Activated CD4-positive, alpha-beta T cell treated with anti-CD3 and anti-CD28 coated beads, Interleukin-2, amount 50 U/mL, for 1 hour (primary cell): ENCODE measurements at regions not wholly inside any gene's neighbourhood (a gene's known extent, or its start where the extent isn't known, plus 50 kb on each side); places are given as distances from the start of the nearest gene placed in this dataset.

Source experiments
- DNase-seq: peaks from one replicate; pipeline ENCODE4 v3.0.0-alpha.2; 2020

DNA sequence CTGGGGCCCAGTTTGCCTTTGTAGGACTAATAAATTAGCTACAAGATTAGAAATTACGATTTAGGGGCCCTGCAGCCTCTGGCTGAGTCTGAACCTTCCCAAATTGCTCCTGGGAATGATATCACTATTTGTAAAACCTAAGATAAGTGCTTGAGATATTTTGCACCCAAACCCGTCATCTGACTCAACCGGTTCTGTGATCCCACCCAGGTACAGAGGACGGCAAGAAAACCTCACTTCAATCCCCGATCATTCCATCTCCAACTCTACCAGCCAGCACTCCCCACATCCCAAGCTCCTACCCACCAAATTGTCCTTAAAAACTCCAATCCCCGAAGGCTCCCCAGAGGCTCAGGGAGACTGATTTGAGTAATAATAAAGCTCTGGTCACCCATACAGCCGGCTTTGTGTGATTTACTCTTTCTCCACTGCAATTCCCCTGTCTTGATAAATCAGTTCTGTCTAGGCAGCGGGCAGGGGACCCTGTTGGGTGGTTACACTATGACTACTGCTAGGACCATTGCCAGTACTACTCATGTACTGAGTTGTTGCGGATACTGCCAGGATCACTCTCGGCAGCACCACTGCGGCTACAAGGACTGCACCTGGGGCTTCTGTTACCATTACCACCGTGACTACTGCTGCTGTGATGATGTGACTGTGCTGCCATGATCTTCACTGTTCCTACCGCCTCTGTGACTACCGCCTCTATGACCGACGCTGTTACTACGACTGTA, 73.1 kb downstream of the IRF8 start:
- DNase-seq = no peak

DNA sequence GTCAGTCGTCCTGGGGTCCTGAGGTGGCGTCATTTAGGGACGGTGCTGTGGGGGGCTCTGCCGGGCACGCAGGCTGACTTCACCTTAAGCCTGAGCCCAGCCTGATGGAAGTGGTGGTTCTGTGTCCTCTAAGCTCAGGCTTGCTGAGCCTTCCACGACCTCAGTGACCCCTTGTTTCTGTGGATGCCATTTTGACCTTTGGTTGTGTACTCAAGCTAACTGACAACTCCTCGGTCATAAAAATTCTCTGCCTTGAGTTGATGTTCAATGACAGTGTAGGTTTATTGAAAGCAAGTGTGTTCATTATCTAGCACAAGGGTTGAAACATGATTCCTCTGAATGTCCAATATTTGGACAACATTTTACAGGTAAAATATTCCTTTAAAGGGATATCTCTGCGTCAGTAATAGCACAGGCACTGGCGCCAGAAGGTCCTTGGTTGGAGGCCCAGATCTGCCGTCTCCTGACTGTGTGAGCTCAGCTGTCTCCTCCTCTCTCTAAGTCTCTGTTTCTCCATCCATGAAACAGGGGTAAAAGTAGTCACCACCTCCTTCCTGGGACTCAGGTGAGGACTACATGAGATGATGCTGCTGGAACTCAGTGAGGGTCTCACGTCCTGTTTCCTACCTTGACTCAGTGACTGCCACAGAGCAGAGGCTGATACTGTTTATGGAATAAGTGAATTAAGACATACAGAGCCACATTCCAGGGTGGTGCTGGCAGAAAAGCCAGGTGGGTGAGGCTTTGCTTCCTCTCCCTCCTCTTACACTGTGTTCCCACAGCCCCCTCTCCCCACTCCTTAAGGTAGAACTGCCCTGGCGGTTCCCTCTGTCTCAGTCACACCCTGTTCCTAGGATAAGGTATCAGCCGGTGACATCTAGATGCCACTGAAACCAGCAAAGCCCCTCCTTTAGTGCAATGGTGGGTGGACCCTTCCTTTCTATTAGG, 75.7 kb downstream of the IRF8 start:
- DNase-seq = no peak

DNA sequence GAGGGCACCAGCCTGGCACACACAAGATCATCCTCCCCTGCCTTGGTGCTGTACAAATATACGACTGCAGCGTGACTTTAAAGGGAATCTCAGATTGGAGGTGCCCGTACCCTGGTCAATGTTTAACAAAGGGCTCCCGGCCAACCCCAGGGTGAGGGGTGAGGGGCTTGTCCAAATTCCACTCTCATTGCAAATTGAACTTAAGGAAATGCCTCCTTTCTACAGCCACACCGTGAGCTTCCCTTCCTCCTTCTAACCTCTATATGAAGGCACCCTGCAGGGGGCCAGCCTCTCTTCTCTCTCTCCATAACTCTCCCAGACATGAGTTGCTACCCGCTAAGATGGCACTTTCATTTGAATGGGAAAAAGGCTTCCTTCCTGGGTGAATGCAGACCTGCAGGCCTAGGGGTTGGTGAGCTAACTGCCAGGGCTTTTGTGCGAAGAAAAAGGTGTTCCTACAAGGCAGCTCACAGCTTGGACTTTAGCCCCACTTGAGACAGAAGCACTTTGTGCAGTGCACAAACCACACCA, 76.6 kb downstream of the IRF8 start:
- DNase-seq = no peak

DNA sequence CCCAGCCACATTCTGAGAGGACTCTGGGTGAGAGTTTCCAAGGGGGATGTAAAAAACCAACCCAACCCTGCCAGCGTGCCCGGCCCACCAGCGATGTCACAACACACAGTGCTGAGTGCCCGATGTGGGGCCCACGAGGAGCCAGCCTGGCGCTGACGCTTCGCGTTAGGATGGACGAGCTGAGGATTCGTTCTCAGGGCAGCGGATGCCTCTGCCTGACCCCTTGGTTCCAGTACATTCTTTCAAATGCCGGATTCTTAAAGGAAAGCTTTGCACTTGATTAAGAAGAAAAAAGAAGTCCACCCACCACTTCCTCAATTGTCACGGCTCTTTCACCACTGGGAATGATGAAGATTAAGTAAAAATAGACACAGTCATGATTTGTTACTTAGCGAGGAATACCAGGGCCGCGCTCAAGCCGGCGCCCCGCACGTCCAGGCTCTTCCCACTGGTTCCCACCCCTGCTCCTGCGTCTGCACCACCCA, 79.4 kb downstream of the IRF8 start:
- DNase-seq = no peak

DNA sequence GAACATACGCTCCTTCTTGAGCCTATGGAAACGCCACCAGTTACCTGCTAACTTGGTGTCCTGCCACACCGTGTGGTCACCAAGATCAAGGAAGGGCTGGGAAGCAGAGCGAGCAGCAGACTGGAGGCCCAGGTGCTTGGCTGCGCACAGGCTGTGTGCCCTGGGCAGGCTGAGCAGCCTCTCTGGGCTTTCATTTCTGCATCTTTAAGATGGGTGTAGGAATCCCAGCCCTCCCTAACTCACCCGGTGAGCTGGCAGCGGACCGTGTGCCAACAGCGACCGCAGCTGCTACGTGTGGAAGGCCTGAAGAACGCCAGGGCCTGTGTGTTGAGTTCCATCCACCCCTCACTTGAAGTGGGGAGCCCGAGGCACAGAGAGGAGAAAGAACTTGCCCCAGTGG, 80.0 kb downstream of the IRF8 start:
- no peak for DNase-seq

DNA sequence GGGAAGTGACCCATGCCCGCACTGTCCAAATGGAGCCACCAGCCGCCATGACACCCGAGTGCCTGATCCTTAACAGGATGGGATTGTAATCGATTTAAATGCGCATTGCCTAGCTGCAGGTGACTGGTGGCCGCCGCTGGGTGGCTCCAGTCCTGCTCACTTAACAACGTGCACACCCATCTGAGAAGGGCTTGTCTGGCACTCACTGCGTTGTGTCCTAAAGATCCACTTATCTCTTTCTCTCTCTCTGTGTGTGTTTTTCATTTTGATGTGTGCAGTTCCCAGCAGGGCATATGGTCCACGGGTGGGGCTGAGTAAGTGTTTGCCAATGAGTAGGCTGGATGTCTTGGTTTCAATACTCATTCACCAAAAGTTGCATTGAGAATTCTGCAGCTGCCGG, 80.6 kb downstream of the IRF8 start:
- no peak for DNase-seq

DNA sequence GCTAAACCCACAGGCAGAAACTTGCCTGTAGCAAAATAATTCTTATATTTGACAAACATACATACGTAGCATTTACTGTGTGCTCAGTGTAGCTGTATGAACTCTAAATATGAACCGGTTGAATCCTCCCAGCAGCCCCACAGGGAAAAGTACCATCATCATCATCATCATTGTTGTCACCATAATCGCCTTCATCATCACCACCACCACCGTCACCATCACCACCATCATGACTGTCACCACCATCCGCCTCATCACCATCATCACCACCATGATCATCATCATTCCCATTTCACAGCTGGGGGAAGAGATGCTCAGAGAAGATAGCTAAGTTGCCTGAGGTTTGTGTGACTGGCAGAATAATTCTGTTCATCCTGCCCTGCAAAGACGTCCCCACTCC, 81.7 kb downstream of the IRF8 start:
- DNase-seq = no peak

DNA sequence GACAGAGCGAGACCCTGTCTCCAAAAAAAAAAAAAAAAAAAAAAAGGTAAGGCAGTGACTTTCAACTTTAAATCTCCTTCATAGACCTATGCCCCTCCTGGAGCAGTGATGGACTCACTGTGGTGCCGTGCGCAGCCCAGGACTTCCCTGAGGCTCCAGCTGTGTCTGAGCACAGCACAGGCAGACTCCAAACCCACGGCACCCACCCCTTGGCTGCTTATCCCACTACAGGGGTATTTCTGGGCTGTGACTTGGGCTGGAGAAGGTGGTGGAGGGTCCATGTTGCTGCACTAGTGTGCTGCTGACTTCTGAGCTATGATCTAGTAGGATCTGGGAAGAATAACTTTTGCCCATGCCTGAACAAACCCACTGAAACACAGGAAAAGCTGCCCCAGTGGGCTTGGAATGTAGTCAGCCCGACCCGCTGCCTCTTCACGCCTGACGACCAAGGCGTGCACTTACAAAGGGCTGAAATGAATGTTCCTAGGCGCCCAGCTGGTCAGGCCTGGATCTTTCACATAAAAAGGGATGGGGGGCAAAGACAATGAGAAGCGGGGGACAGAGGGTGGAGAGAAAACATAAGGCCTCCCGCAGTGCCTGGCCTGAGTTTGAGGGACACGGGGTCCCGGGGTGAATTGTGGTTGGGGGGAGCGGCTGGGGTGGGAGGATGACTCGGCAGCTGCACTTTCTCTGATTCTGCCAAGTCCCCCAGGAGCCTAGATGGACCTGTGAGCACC, 83.0 kb downstream of the IRF8 start:
- DNase-seq = no peak

- no peak for DNase-seq
These were observed 83.6 kb downstream of the IRF8 start for GRCh38 chr16:85982563-85982939.

DNA sequence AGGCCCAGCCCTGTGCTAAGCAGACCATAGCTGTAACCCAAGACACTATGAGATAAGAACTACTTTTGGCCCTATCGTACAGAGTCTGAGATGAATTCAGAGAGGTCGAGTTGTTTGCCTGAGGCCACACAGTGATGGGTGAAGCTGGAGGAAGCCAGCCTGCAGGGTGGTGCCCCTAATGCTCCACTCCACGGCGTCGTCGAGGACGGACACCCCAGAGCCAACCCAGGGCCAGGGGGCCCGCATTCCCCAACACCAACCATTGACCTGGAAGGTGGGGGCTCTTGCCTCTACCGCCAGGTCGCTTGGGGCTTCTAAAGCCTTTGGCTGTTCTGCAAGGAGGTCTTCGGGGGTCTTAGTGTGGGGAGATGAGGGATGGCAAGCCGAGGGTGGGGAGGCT, 84.1 kb downstream of the IRF8 start:
- DNase-seq = no peak

GRCh38 chr16:85983606-85984230, 84.8 kb downstream of the IRF8 start:
- no peak for DNase-seq

DNA sequence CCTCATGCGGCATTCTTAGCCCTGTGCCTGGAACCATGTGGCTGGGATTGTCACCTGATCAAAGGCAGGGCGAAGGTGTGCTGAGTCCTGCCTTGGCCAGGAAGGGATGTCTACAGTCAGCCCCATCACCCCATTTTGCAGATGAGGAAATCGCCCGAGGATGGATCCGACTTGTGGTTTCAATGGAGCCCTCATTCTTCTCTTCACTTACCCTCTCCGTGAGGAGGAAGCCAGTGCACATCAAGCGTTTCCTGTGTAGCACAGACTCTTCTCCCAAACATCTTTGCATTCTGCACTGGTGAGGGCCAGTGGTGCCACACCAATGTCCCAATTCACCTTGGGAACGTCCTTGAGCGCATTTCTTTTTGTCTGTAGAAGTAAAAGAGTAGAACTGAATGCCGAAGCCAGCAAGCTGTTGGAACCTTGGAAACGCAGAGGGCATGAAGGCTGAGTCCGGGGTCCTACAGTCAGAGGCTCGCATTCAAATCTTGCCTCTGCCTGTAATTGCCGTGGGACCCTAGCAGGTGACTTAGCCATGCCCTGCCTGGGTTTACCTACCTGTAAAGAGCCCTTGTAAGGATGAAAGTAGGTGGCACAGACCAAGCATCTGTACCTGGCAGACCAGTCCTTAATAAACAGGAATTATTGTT, 85.4 kb downstream of the IRF8 start:
- no peak for DNase-seq

- DNase-seq = no peak
These were observed 86.0 kb downstream of the IRF8 start for GRCh38 chr16:85984947-85985451.

DNA sequence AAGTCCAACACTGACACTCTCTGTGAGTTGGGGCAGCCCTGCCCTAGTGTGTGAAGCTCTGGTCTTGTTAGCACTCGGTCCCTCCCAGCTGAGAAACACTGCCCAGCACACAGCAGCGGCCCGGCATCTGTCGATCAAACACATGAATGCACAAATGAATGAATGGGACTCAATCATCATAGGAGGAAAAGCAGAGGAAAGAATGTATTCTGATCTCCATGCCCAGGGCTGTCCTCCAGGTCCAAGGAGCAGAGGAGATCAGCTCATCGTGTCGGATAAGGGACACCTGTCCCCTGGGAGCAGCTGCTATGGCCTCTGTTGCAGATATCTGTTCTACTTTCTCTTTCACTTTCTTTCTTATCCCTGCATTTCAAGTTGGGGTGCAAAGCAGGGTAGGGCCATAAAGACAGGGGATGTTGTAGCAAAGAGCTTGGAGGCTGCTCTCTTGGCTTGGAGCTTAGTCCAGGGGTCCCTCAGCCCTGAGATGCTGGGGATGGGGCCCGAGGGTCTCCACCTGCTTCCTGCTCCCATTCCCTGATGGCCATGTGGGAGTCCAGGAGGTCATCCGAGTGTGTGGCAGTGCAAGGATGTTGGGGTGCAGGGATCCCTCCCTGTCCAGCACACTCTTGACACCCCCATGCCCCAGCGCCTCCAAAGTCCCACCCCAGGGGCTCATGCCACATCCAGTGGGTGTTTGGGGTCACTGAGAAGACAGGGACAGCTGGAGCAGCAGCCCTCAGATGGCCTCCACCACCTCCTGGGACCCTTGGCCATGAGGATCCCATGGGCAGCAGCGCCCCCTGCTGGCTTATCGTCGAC, 88.2 kb downstream of the IRF8 start:
- peak; percentile 37 for DNase-seq

DNA sequence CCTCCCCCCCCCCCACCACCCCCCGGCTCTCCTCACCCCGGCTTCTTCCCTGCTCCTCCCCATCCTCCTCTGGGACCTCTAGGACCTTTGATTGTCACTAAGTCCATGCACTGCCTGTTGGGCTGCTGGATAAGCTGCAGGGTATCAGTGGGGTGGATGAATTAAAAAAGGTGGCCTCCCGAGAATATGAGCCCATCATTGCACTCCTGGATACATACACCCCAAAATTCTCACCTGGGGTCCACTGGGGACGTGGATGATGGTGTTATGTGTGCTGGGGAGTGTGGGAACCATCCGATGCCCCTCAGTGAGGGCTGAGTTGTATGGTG, 88.8 kb downstream of the IRF8 start:
- no peak for DNase-seq

- DNase-seq = no peak
These were observed 89.3 kb downstream of the IRF8 start for GRCh38 chr16:85988306-85988705.

- DNase-seq = no peak
These were observed 89.9 kb downstream of the IRF8 start for GRCh38 chr16:85988723-85989313.

DNA sequence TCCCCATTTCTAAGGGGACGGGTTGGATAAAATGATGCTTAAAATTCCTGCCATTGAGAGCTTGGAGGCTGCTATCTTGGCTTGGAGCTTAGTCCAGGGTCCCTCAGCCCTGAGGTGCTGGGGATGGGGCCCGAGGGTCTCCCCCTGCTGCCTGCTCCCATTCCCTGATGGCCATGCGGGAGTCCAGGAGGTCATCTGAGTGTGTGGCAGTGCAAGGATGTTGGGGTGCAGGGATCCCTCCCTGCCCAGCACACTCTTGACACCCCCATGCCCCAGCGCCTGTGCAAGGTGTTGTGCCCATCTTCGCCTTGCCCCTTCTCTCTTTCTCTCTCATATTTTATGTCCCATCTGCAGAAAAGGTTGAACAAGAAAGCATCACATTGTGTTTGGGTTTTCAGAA, 90.4 kb downstream of the IRF8 start:
- DNase-seq = no peak

DNA sequence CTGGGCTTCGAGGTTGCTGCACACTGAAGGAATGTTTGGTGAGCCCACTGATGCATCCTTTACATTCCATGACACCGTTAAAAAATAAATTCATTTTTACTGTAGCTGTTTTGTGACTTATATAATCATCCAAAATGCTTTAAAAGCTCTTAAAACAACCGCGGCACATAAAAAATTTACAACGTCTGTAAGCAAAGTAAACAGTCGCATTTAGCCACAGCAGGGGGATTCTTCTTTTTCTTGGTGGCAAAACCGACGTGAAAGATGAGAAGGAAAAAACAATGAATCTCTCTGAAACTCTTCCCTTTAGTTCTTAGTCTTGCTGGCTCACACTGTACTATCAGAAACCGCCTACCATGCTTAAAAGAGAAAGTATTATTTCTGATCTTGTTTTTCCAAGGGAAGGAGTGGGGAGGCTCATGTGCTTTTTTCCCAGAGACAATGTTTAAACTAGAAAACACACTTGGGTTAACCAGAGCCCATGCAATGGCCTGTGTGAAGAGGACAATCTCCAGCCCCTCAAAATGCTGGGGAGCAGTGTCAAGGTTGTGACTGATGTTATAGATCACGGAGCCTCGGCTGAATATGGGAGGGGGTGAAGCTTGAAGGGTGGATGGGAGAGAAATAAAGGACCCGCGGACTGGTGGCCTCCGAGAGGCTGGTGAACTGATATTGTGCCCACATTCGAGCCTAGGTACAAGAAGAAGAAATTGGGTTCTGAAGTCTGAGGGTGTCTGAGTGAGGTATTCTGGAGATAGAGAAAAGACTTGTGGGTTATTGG, 91.1 kb downstream of the IRF8 start:
- no peak for DNase-seq

DNA sequence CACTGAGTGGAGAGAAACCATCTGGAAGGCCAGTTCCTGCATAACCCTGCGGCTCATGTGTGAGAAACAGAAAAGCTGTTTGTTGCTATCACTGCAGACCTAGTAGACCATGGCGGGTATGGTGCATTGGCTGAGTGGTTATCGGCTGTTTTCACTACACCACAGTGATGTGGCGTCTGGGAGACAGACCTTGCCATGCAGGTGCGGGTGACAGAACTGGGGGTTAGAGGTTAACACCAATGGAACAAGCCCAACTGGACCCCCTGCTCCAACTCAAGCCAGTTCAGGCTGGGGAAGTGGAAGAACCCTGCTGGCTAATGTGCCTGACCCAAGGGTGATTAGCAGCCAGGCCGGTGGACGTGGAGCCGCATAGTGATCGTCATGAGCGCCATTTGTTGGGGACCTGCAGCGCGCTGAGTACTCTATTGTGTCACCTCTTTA, 91.9 kb downstream of the IRF8 start:
- DNase-seq = no peak
